HEK293T (cell line): ENCODE measurements at regions not wholly inside any gene's neighbourhood (a gene's known extent, or its start where the extent isn't known, plus 50 kb on each side); places are given as distances from the start of the nearest gene placed in this dataset.

Experiments
- CTCF ChIA-PET: fragments of 350-600 bp; formaldehyde crosslinking; extraction: SDS; loops from one replicate; lab custom pipeline; 2021; ENCODE audit warnings: antibody characterized with exemption, inconsistent platforms; lab: Yijun Ruan, JAX
- POLR2A ChIA-PET: fragments of 350-600 bp; formaldehyde crosslinking; extraction: SDS; loops from one replicate; lab custom pipeline; 2020; ENCODE audit warnings: antibody characterized with exemption, inconsistent platforms; lab: Yijun Ruan, JAX
- DNase-seq: peaks from one replicate; pipeline ENCODE4 v3.0.0; 2012; ENCODE audit warnings: mixed read lengths; ENCODE audit errors: extremely low spot score
- ARNT ChIP-seq: fragments of 450-650 bp; IDR thresholded peaks from 2 replicates; pipeline ENCODE4 v1.6.1; 2017; ENCODE audit warnings: mild to moderate bottlenecking
- BHLHE40 ChIP-seq: fragments of 450-650 bp; IDR thresholded peaks from 2 replicates; pipeline ENCODE4 v1.6.1; 2016; ENCODE audit warnings: mild to moderate bottlenecking, moderate library complexity, borderline replicate concordance
- CTBP1 ChIP-seq: fragments of 450-650 bp; IDR thresholded peaks from 2 replicates; pipeline ENCODE4 v1.6.1; 2016; ENCODE audit warnings: borderline replicate concordance
- ELF4 ChIP-seq: fragments of 450-650 bp; IDR thresholded peaks from 2 replicates; pipeline ENCODE4 v1.6.1; 2017; ENCODE audit warnings: antibody characterized with exemption
- FOXA1 ChIP-seq: fragments of 450-650 bp; IDR thresholded peaks from 2 replicates; pipeline ENCODE4 v1.6.1; 2016; ENCODE audit warnings: mild to moderate bottlenecking
- FOXK2 ChIP-seq: fragments of 450-650 bp; IDR thresholded peaks from 2 replicates; pipeline ENCODE4 v1.6.1; 2016; ENCODE audit warnings: mild to moderate bottlenecking
- FOXM1 ChIP-seq: fragments of 450-650 bp; IDR thresholded peaks from 2 replicates; pipeline ENCODE4 v1.6.1; 2017; ENCODE audit warnings: mild to moderate bottlenecking, borderline replicate concordance
- HDGF ChIP-seq: fragments of 450-650 bp; IDR thresholded peaks from 2 replicates; pipeline ENCODE4 v1.6.1; 2017; ENCODE audit warnings: antibody characterized with exemption, borderline replicate concordance
- L3MBTL2 ChIP-seq: fragments of 450-650 bp; conservative IDR thresholded peaks from 2 replicates; pipeline ENCODE4 v1.6.1; 2016; ENCODE audit warnings: mild to moderate bottlenecking
- LEF1 ChIP-seq: fragments of 450-650 bp; IDR thresholded peaks from 2 replicates; pipeline ENCODE4 v1.6.1; 2017; ENCODE audit warnings: mild to moderate bottlenecking, borderline replicate concordance
- NFRKB ChIP-seq: fragments of 450-650 bp; IDR thresholded peaks from 2 replicates; pipeline ENCODE4 v1.6.1; 2016; ENCODE audit warnings: mild to moderate bottlenecking, moderate library complexity
- PKNOX1 ChIP-seq: fragments of 450-650 bp; IDR thresholded peaks from 2 replicates; pipeline ENCODE4 v1.6.1; 2016
- SP1 ChIP-seq: fragments of 450-650 bp; IDR thresholded peaks from 2 replicates; pipeline ENCODE4 v1.6.1; 2017
- SUZ12 ChIP-seq: fragments of 450-650 bp; IDR thresholded peaks from 2 replicates; pipeline ENCODE4 v1.6.1; 2016; ENCODE audit warnings: mild to moderate bottlenecking
- TARDBP ChIP-seq: fragments of 450-650 bp; IDR thresholded peaks from 2 replicates; pipeline ENCODE4 v1.6.1; 2016
- ZNF384 ChIP-seq: fragments of 450-650 bp; IDR thresholded peaks from 2 replicates; pipeline ENCODE4 v1.6.1; 2016

- CTCF ChIA-PET: no interaction called here
- POLR2A ChIA-PET: no interaction called here
- no peak for DNase-seq
- TF ChIP-seq FOXM1 (no peak), FOXK2 (no peak), ELF4 (no peak), TARDBP (no peak), HDGF (no peak), ZNF384 (no peak), ARNT (no peak), FOXA1 (no peak), LEF1 (no peak), L3MBTL2 (no peak), SP1 (no peak), PKNOX1 (no peak), CTBP1 (no peak), SUZ12 (no peak), BHLHE40 (no peak), NFRKB (no peak)
Measured at GRCh38 chr22:27463121-27463660, 338.4 kb downstream of the MN1 start.

GRCh38 chr22:27466229-27466628 lies 335.3 kb downstream of the MN1 start:
- TF ChIP-seq ELF4 (no peak), BHLHE40 (no peak), SUZ12 (no peak), PKNOX1 (no peak), LEF1 (no peak), ZNF384 (no peak), FOXA1 (no peak), NFRKB (no peak), HDGF (no peak), FOXK2 (no peak), L3MBTL2 (no peak), TARDBP (no peak), CTBP1 (no peak), FOXM1 (no peak), ARNT (no peak), SP1 (no peak)
- no peak for DNase-seq
- POLR2A ChIA-PET: no interaction called here
- CTCF ChIA-PET: no interaction called here

GRCh38 chr22:27466778-27467438 lies 334.6 kb downstream of the MN1 start:
- DNase-seq: no peak
- ChIA-PET CTCF (no interaction called here), POLR2A (no interaction called here)
- TF ChIP-seq FOXM1: no peak
- no peak for TF ChIP-seq SUZ12
- no peak for TF ChIP-seq ARNT
- no peak for TF ChIP-seq NFRKB
- TF ChIP-seq L3MBTL2: no peak

- ChIA-PET CTCF (no interaction called here), POLR2A (no interaction called here)
- no peak for TF ChIP-seq ZNF384
- no peak for TF ChIP-seq PKNOX1
- no peak for TF ChIP-seq L3MBTL2
- no peak for TF ChIP-seq FOXM1
- no peak for TF ChIP-seq BHLHE40
- TF ChIP-seq LEF1: no peak
- TF ChIP-seq NFRKB: no peak
- no peak for TF ChIP-seq ARNT
- TF ChIP-seq TARDBP: no peak
- no peak for TF ChIP-seq HDGF
- DNase-seq: no peak
Measured at GRCh38 chr22:27467711-27468110, 333.8 kb downstream of the MN1 start.

- TF ChIP-seq CTBP1: no peak
- no peak for TF ChIP-seq BHLHE40
- TF ChIP-seq SUZ12: no peak
- TF ChIP-seq LEF1: no peak
- TF ChIP-seq HDGF: no peak
- no peak for TF ChIP-seq FOXK2
- TF ChIP-seq ELF4: no peak
- TF ChIP-seq FOXM1: no peak
- TF ChIP-seq PKNOX1: no peak
- TF ChIP-seq L3MBTL2: no peak
- no peak for TF ChIP-seq ZNF384
- no peak for TF ChIP-seq NFRKB
- TF ChIP-seq ARNT: no peak
- TF ChIP-seq FOXA1: no peak
- ChIA-PET POLR2A (no interaction called here), CTCF (no interaction called here)
- no peak for DNase-seq
Measured at GRCh38 chr22:27468712-27469111, 332.8 kb downstream of the MN1 start.

GRCh38 chr22:27470169-27470772 lies 331.3 kb downstream of the MN1 start:
- ChIA-PET CTCF (no interaction called here), POLR2A (no interaction called here)
- DNase-seq: no peak
- TF ChIP-seq HDGF (no peak), BHLHE40 (no peak), TARDBP (no peak), PKNOX1 (no peak), NFRKB (no peak), FOXK2 (no peak), SUZ12 (no peak), L3MBTL2 (no peak), FOXM1 (no peak), ZNF384 (no peak), FOXA1 (no peak), LEF1 (no peak), ARNT (no peak), ELF4 (no peak), SP1 (no peak), CTBP1 (no peak)
